AG04450 (cell line): ENCODE measurements at regions not wholly inside any gene's neighbourhood (a gene's known extent, or its start where the extent isn't known, plus 50 kb on each side); places are given as distances from the start of the nearest gene placed in this dataset.
"Not testable (repeated sequence)": the region's sequence is repeated elsewhere in the genome, so short reads cannot be mapped to it uniquely, and the experiment has no call there.

Source experiments
- CTCF ChIA-PET: fragments of 300-600, 350-600 bp; formaldehyde crosslinking; extraction: SDS; loops from one replicate; lab custom pipeline; 2022; ENCODE audit warnings: antibody characterized with exemption, inconsistent platforms; lab: Charles Lee
- POLR2A ChIA-PET: fragments of 350-600 bp; formaldehyde crosslinking; extraction: SDS; loops from one replicate; lab custom pipeline; 2021; ENCODE audit warnings: antibody characterized with exemption, inconsistent platforms; lab: Yijun Ruan, JAX
- DNase-seq: peaks from one replicate; pipeline ENCODE4 v3.0.0-alpha.2; 2011; ENCODE audit warnings: low read depth, low spot score
- H3K27ac ChIP-seq: one replicate; pipeline ENCODE4 v1.5.1; 2012; ENCODE audit warnings: low read depth, low read length, control low read depth
- H3K27me3 ChIP-seq: one replicate; pipeline ENCODE4 v1.6.0; 2012; ENCODE audit warnings: low read length; ENCODE audit not compliant: control insufficient read depth, insufficient read depth
- H3K4me3 ChIP-seq: 2 replicates; pipeline ENCODE4 v1.5.1; 2011; ENCODE audit warnings: mild to moderate bottlenecking, low read depth, low read length, control low read depth
- H3K9me3 ChIP-seq: 2 replicates; pipeline ENCODE4 v1.5.1; 2012; ENCODE audit warnings: low read length; ENCODE audit not compliant: control insufficient read depth, insufficient read depth
- TF ChIP-seq, protein P1 (sequence below): IDR thresholded peaks from 2 replicates; pipeline ENCODE4 v1.5.1; 2011; ENCODE audit warnings: low read depth, low read length, control low read depth, inconsistent platforms

DNA sequence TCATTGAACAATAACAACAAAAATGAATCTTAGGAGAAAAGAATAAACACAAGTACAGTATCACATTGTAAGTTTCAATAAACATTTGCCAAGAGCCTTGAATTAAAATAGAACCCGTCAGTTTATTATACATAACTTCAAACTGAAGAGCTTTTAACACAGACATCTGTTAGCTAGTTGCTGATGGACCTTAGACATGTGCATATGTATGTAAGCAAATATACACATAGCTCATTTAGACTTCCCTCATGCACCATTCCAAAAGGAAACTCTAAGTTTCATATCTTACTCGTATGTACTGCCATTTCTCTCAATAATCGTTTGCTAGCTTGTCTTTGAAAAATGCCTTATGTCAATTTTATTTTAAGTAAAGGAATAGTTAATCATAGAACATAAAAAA lies 235.0 kb downstream of the TENT5A start:
- Histone ChIP-seq H3K9me3 (no peaks in the 10 kb centered on the region), H3K27me3 (no peaks in the 10 kb centered on the region), H3K27ac (no peak overlapping the region), H3K4me3 (no peak overlapping the region)
- DNase-seq, result no peak
- TF ChIP-seq, protein P1, sequence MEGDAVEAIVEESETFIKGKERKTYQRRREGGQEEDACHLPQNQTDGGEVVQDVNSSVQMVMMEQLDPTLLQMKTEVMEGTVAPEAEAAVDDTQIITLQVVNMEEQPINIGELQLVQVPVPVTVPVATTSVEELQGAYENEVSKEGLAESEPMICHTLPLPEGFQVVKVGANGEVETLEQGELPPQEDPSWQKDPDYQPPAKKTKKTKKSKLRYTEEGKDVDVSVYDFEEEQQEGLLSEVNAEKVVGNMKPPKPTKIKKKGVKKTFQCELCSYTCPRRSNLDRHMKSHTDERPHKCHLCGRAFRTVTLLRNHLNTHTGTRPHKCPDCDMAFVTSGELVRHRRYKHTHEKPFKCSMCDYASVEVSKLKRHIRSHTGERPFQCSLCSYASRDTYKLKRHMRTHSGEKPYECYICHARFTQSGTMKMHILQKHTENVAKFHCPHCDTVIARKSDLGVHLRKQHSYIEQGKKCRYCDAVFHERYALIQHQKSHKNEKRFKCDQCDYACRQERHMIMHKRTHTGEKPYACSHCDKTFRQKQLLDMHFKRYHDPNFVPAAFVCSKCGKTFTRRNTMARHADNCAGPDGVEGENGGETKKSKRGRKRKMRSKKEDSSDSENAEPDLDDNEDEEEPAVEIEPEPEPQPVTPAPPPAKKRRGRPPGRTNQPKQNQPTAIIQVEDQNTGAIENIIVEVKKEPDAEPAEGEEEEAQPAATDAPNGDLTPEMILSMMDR, result no peak
- POLR2A ChIA-PET, result no interaction called here
- CTCF ChIA-PET, result no interaction called here

DNA sequence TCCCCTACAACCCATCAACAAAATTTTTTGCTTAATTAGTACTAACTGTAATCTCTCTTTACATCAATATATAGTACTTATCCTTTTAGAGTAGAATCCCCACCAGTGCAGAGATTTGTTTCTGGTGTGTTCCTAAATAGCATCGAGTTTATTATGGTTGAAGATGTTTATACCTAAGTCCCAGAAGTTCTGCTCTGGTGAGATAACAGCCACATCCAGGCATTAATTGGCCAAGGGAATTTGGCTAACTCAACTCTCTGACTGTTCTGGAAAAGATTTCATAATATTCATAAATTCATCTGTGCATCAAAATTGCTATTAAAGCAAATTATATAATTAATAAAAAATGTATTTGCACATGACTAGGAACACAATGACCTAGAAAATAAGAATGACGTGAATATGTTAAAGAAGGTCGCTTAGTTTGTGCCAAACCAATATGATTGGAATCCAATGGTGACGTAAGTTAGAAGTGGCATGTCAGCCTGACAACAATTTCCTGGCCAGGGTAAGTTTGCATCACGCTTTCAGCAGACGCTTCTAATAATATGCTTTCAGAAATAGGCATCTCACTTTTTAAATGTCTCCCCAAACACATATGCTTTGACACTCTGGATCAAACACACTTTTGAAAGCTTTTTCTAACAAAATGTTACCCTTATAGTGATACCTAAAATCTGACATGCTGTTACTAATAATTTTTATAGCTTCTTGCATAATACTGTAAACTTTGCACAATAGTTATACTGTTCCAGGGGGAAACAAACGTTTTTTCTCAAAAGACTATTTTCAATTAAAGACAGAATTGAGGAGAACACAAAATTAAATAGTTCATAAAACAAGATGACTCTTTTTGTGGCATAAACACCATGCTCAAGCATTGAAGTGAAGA lies 236.7 kb downstream of the TENT5A start:
- ChIA-PET CTCF (interaction anchor here (0.5 kb wide), 1 partner anchor 185 kb away, joined by 3 read pairs; no protein-coding TSS in a partner anchor), POLR2A (no interaction called here)
- TF ChIP-seq, protein P1, result no peak
- Histone ChIP-seq H3K9me3 (no peaks in the 10 kb centered on the region), H3K27me3 (no peaks in the 10 kb centered on the region), H3K4me3 (no peak overlapping the region), H3K27ac (no peak overlapping the region)
- DNase-seq, result peak; percentile 2

DNA sequence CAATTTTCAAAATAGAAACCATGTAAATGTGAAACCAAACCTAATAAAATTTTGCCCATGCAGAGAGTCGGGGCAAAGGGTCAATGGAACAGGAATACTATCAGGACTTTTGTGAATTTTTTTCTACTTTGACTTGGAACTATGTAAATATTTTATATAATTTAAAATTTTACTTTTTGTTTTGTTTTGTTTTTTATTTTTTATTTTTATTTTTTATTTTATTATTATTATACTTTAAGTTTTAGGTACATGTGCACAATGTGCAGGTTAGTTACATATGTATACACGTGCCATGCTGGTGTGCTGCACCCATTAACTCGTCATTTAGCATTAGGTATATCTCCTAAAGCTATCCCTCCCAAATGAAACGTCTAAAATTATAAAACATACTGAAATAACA lies 238.3 kb downstream of the TENT5A start:
- CTCF ChIA-PET, result interaction anchor here (1.3 kb wide), 1 partner anchor 33 kb away, joined by 5 read pairs; no protein-coding TSS in a partner anchor
- POLR2A ChIA-PET, H3K4me3 ChIP-seq, H3K9me3 ChIP-seq, H3K27me3 ChIP-seq, DNase-seq, H3K27ac ChIP-seq: not testable (repeated sequence)

DNA sequence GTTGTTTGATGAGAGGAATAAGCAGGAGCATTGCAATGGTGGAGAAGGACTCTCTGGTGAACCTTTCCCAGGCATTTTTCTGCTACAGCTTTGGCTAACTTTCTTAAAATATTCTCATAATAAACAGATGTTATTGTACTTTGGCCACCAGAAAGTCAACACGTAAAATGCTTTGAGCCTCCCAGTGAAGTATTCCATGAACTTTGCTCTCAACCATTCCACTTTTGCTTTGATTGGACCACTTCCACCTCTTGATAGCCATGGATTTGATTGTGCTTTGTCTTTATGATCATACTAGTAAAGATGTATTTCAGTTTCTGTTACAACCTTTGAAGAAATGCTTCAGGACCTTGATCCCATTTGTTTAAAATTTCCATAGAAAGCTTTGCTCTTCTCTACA lies 241.1 kb downstream of the TENT5A start:
- Histone ChIP-seq H3K4me3 (no peak overlapping the region), H3K27ac (no peak overlapping the region), H3K27me3 (no peaks in the 10 kb centered on the region), H3K9me3 (no peaks in the 10 kb centered on the region)
- TF ChIP-seq, protein P1, result no peak
- ChIA-PET POLR2A (no interaction called here), CTCF (no interaction called here)
- DNase-seq, result no peak

DNA sequence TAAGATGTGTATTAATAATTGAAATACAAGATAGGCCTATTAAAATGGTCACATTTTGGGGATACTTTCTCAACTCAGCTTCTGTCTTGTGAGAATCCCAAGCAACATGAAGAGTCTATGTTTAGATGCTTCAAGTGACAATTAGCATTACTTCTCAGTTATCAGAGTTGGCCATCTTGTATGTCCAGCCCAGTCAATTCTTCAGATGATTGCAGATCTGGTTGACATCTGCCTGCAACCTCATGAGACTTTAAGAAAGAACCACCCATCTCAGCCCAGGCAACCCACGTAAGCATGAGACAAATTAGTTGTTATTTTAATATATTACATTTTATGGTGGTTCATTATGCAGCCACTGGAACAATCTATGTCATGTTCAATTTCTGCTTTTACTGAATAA lies 256.5 kb downstream of the TENT5A start:
- no peak for DNase-seq
- CTCF ChIA-PET, result no interaction called here
- H3K9me3 ChIP-seq, result no peaks in the 10 kb centered on the region
- TF ChIP-seq, protein P1, result no peak
- no peak overlapping the region for H3K27ac ChIP-seq
- no peaks in the 10 kb centered on the region for H3K27me3 ChIP-seq
- H3K4me3 ChIP-seq, result no peak overlapping the region
- POLR2A ChIA-PET, result no interaction called here
